Breast epithelium (tissue), 4 donors: ENCODE measurements at regions not wholly inside any gene's neighbourhood (a gene's known extent, or its start where the extent isn't known, plus 50 kb on each side); places are given as distances from the start of the nearest gene placed in this dataset.

ENCODE experiments used
- DNase-seq, 2 donors: peaks; one replicate each; pipeline ENCODE4 v3.0.0-alpha.2; 2019; ENCODE audit warnings: low spot score in 2 of 2
- H3K27ac ChIP-seq, 2 donors: fragments of 200-600 bp; sonication (generic) in 1 of 2; one replicate each; pipeline ENCODE4 v1.5.1; 2016 to 2019; ENCODE audit warnings: mild to moderate bottlenecking in 1 of 2
- H3K27me3 ChIP-seq, 2 donors: fragments of 200-600 bp; sonication (generic) in 1 of 2; one replicate each; pipeline versions ENCODE4 v1.5.1 to v1.6.0; 2017 to 2019; ENCODE audit warnings: control low read depth in 1 of 2, mild to moderate bottlenecking in 1 of 2
- H3K36me3 ChIP-seq: fragments of 200-600 bp; one replicate; pipeline ENCODE4 v1.5.1; 2019
- H3K4me1 ChIP-seq, 2 donors: fragments of 200-600 bp; sonication (generic); one replicate each; pipeline ENCODE4 v1.5.1; 2016 to 2019; ENCODE audit warnings: control low read depth in 1 of 2
- H3K4me3 ChIP-seq, 3 donors: fragments of 200-600 bp; sonication (generic); 1 replicate in 2 of 3; 2 replicates in 1 of 3; pipeline ENCODE4 v1.5.1; 2016 to 2019; ENCODE audit warnings: mild to moderate bottlenecking in 3 of 3, moderate library complexity in 2 of 3
- H3K9me3 ChIP-seq, 2 donors: fragments of 200-600 bp; sonication (generic) in 1 of 2; one replicate each; pipeline ENCODE4 v1.5.1; 2016 to 2019; ENCODE audit warnings: control low read depth in 1 of 2
- CTCF ChIP-seq, 3 donors: fragments of 450-650 bp; IDR thresholded peaks; one replicate each; pipeline ENCODE4 v1.5.1; 2016 to 2017; ENCODE audit warnings: antibody characterized with exemption in 3 of 3, mild to moderate bottlenecking in 3 of 3, moderate library complexity in 3 of 3
- POLR2A ChIP-seq: fragments of 450-650 bp; IDR thresholded peaks from one replicate; pipeline ENCODE4 v1.6.1; 2016; ENCODE audit warnings: antibody characterized with exemption, mild to moderate bottlenecking, moderate library complexity
- POLR2AphosphoS5 ChIP-seq, 3 donors: sonication (generic); formaldehyde crosslinking; IDR thresholded peaks; one replicate each; pipeline ENCODE4 v1.6.1; 2017; ENCODE audit warnings: antibody characterized with exemption in 3 of 3
- intact Hi-C: fragments of 100-400 bp; cut with DNase I; formaldehyde crosslinking; loops from one replicate; pipeline ENCODE4 v1.15.1; 2023; ENCODE audit warnings: low total_unique reads

GRCh38 chr19:31205887-31206518 is 143.2 kb downstream of the TSHZ3 start:
- no peak overlapping the region for H3K4me3 ChIP-seq
- intact Hi-C loops, result no loop called here
- no peaks in the 10 kb centered on the region for H3K4me1 ChIP-seq
- no peak for DNase-seq
- H3K9me3 ChIP-seq, result no peaks in the 10 kb centered on the region
- TF ChIP-seq POLR2A, result no peak
- no peaks in the 10 kb centered on the region for H3K27me3 ChIP-seq
- no peak overlapping the region for H3K27ac ChIP-seq
- no peaks in the 10 kb centered on the region for H3K36me3 ChIP-seq

GRCh38 chr19:31204115-31204514 is 145.1 kb downstream of the TSHZ3 start:
- TF ChIP-seq POLR2AphosphoS5 (IDR thresholded peaks at IDR 0.05), result no peak
- intact Hi-C loops, result no loop called here
- no peaks in the 10 kb centered on the region for H3K27me3 ChIP-seq
- no peak overlapping the region for H3K4me3 ChIP-seq
- no peaks in the 10 kb centered on the region for H3K4me1 ChIP-seq
- no peaks in the 10 kb centered on the region for H3K36me3 ChIP-seq
- H3K27ac ChIP-seq, result no peak overlapping the region
- DNase-seq, result no peak
- no peaks in the 10 kb centered on the region for H3K9me3 ChIP-seq

- no peak overlapping the region for H3K27ac ChIP-seq
- H3K27me3 ChIP-seq, result no peaks in the 10 kb centered on the region
- no peaks in the 10 kb centered on the region for H3K4me1 ChIP-seq
- peaks cover 0 to 5% of the 10 kb centered on the region in 2 donors for H3K9me3 ChIP-seq
- intact Hi-C loops, result no loop called here
- H3K36me3 ChIP-seq, result no peaks in the 10 kb centered on the region
- no peak overlapping the region for H3K4me3 ChIP-seq
- no peak for DNase-seq
- TF ChIP-seq CTCF (IDR thresholded peaks at IDR 0.05) (no peak), POLR2AphosphoS5 (IDR thresholded peaks at IDR 0.05) (no peak), POLR2A (no peak)
These were observed 164.0 kb downstream of the TSHZ3 start for GRCh38 chr19:31185261-31185660.

GRCh38 chr19:31181535-31181934 is 167.7 kb downstream of the TSHZ3 start:
- DNase-seq, result no peak

GRCh38 chr19:31180907-31181306 is 168.3 kb downstream of the TSHZ3 start:
- H3K27ac ChIP-seq, result no peak overlapping the region
- no peaks in the 10 kb centered on the region for H3K36me3 ChIP-seq
- no peaks in the 10 kb centered on the region for H3K27me3 ChIP-seq
- intact Hi-C loops, result no loop called here
- no peak for TF ChIP-seq CTCF (IDR thresholded peaks at IDR 0.05)
- TF ChIP-seq POLR2AphosphoS5 (IDR thresholded peaks at IDR 0.05), result no peak
- TF ChIP-seq POLR2A, result no peak
- no peaks in the 10 kb centered on the region for H3K4me1 ChIP-seq
- H3K9me3 ChIP-seq, result no peaks in the 10 kb centered on the region
- DNase-seq, result no peak
- H3K4me3 ChIP-seq, result no peak overlapping the region

More at GRCh38 chr19:31181535-31181934, 167.7 kb downstream of the TSHZ3 start:
- no peaks in the 10 kb centered on the region for H3K4me1 ChIP-seq
- intact Hi-C loops, result no loop called here
- no peak overlapping the region for H3K27ac ChIP-seq
- no peak for TF ChIP-seq POLR2AphosphoS5 (IDR thresholded peaks at IDR 0.05)
- TF ChIP-seq CTCF (IDR thresholded peaks at IDR 0.05), result no peak
- TF ChIP-seq POLR2A, result no peak
- H3K27me3 ChIP-seq, result no peaks in the 10 kb centered on the region
- no peaks in the 10 kb centered on the region for H3K9me3 ChIP-seq
- no peaks in the 10 kb centered on the region for H3K36me3 ChIP-seq
- H3K4me3 ChIP-seq, result no peak overlapping the region

- Histone ChIP-seq H3K27ac (no peak overlapping the region), H3K4me1 (no peaks in the 10 kb centered on the region), H3K27me3 (no peaks in the 10 kb centered on the region), H3K9me3 (no peaks in the 10 kb centered on the region), H3K36me3 (no peaks in the 10 kb centered on the region), H3K4me3 (no peak overlapping the region)
- TF ChIP-seq CTCF (IDR thresholded peaks at IDR 0.05), result no peak
- intact Hi-C loops, result no loop called here
- DNase-seq, result no peak
These were observed 169.8 kb downstream of the TSHZ3 start for GRCh38 chr19:31179471-31179852.
